Osteocyte (in vitro differentiated cells): ENCODE measurements at regions not wholly inside any gene's neighbourhood (a gene's known extent, or its start where the extent isn't known, plus 50 kb on each side); places are given as distances from the start of the nearest gene placed in this dataset.

ENCODE experiments used
- DNase-seq: peaks from one replicate; pipeline ENCODE4 v3.0.0; 2021; ENCODE audit warnings: mixed read lengths; ENCODE audit not compliant: unreplicated experiment; ENCODE audit errors: extremely low spot score
- H3K27ac Mint-ChIP-seq: one replicate; pipeline ENCODE4 v1.8.0; 2021; ENCODE audit warnings: mild to moderate bottlenecking, mixed read lengths; ENCODE audit not compliant: unreplicated experiment
- H3K27me3 Mint-ChIP-seq: one replicate; pipeline ENCODE4 v1.8.0; 2021; ENCODE audit warnings: mixed read lengths; ENCODE audit not compliant: unreplicated experiment
- H3K36me3 Mint-ChIP-seq: one replicate; pipeline ENCODE4 v1.8.0; 2021; ENCODE audit warnings: mixed read lengths; ENCODE audit not compliant: unreplicated experiment
- H3K4me1 Mint-ChIP-seq: one replicate; pipeline ENCODE4 v1.8.0; 2021; ENCODE audit warnings: mixed read lengths; ENCODE audit not compliant: unreplicated experiment
- H3K4me3 Mint-ChIP-seq: one replicate; pipeline ENCODE4 v1.8.0; 2021; ENCODE audit warnings: mild to moderate bottlenecking, moderate library complexity, mixed read lengths; ENCODE audit not compliant: unreplicated experiment
- H3K9me3 Mint-ChIP-seq: one replicate; pipeline ENCODE4 v1.8.0; 2021; ENCODE audit warnings: mixed read lengths; ENCODE audit not compliant: unreplicated experiment
- CTCF ChIP-seq: fragments of 200-600 bp; sonication (generic); IDR thresholded peaks from 2 replicates; pipeline ENCODE4 v1.5.0; 2021; ENCODE audit warnings: antibody characterized with exemption, mild to moderate bottlenecking, moderate library complexity

GRCh38 chr9:134525841-134526583, 115.6 kb upstream of the COL5A1 start:
- TF ChIP-seq CTCF = no peak
- H3K36me3 Mint-ChIP-seq = peaks cover 7% of the 10 kb centered on the region
- no peak for DNase-seq

GRCh38 chr9:134526584-134527477, 114.8 kb upstream of the COL5A1 start:
- no peak for DNase-seq
- Mint-ChIP-seq H3K9me3 (peaks cover 17% of the 10 kb centered on the region), H3K27ac (no peak overlapping the region), H3K27me3 (no peaks in the 10 kb centered on the region), H3K4me1 (peaks cover 2% of the 10 kb centered on the region), H3K36me3 (peaks cover 10% of the 10 kb centered on the region), H3K4me3 (no peak overlapping the region)
- TF ChIP-seq CTCF = no peak

More at GRCh38 chr9:134525841-134526583, 115.6 kb upstream of the COL5A1 start:
- H3K27ac Mint-ChIP-seq = no peak overlapping the region
- no peak overlapping the region for H3K4me3 Mint-ChIP-seq
- peaks cover 14% of the 10 kb centered on the region for H3K9me3 Mint-ChIP-seq
- H3K4me1 Mint-ChIP-seq = peaks cover 2% of the 10 kb centered on the region
- H3K27me3 Mint-ChIP-seq = no peaks in the 10 kb centered on the region

DNA sequence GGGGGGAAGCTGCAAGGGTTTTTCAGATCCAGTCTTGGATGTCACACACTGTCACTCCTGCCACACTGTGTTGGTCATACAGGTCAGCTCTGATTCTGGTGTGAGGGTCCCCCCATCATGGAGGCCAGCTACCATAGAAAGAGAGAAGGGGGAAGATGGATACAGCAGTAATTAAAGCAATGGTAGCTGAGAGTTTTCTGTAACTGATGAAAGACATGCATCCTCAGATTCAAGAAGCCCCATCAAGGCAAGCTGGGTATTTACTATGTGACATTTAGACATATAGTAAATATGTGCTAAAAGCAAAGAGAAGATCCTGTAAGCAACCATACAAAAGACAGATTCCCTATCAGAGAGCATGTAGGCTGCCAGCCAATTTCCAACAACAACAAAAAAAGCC, 110.9 kb upstream of the COL5A1 start:
- no peak for TF ChIP-seq CTCF
- DNase-seq = no peak
- H3K4me1 Mint-ChIP-seq = peaks cover 22% of the 10 kb centered on the region
- peaks cover 10% of the 10 kb centered on the region for H3K36me3 Mint-ChIP-seq
- no peaks in the 10 kb centered on the region for H3K27me3 Mint-ChIP-seq
- H3K27ac Mint-ChIP-seq = no peak overlapping the region
- peaks cover 20% of the 10 kb centered on the region for H3K9me3 Mint-ChIP-seq
- no peak overlapping the region for H3K4me3 Mint-ChIP-seq

GRCh38 chr9:134531220-134531970, 110.2 kb upstream of the COL5A1 start:
- H3K4me1 Mint-ChIP-seq = peaks cover 27% of the 10 kb centered on the region
- H3K4me3 Mint-ChIP-seq = no peak overlapping the region
- no peak overlapping the region for H3K27ac Mint-ChIP-seq
- no peaks in the 10 kb centered on the region for H3K27me3 Mint-ChIP-seq
- no peak for DNase-seq
- peaks cover 10% of the 10 kb centered on the region for H3K36me3 Mint-ChIP-seq
- H3K9me3 Mint-ChIP-seq = peaks cover 20% of the 10 kb centered on the region
- TF ChIP-seq CTCF = no peak
